ENCODE measurements at regions not wholly inside any gene's neighbourhood (a gene's known extent, or its start where the extent isn't known, plus 50 kb on each side); places are given as distances from the start of the nearest gene placed in this dataset.

DNA sequence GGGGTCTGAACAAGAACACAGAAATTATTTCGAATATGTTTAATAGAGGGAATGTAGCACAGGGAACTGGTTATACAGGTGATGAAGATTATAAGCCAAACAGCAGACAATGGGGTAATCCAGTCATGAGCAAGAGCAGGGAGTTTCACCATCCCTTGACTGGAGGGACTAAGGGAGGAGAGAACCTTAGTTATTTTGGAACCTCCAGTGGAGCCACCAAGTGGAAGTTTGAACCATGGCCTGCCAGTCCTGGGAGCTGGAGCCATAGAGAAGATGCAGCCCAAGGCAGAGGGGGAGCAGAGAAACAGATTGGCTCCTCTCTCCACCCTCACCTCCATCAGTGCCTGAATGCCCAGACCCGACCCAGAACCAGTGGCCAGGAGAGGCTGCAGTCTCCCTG, 264.6 kb upstream of the RASGEF1B start (continued):
- TF ChIP-seq, protein P1, sequence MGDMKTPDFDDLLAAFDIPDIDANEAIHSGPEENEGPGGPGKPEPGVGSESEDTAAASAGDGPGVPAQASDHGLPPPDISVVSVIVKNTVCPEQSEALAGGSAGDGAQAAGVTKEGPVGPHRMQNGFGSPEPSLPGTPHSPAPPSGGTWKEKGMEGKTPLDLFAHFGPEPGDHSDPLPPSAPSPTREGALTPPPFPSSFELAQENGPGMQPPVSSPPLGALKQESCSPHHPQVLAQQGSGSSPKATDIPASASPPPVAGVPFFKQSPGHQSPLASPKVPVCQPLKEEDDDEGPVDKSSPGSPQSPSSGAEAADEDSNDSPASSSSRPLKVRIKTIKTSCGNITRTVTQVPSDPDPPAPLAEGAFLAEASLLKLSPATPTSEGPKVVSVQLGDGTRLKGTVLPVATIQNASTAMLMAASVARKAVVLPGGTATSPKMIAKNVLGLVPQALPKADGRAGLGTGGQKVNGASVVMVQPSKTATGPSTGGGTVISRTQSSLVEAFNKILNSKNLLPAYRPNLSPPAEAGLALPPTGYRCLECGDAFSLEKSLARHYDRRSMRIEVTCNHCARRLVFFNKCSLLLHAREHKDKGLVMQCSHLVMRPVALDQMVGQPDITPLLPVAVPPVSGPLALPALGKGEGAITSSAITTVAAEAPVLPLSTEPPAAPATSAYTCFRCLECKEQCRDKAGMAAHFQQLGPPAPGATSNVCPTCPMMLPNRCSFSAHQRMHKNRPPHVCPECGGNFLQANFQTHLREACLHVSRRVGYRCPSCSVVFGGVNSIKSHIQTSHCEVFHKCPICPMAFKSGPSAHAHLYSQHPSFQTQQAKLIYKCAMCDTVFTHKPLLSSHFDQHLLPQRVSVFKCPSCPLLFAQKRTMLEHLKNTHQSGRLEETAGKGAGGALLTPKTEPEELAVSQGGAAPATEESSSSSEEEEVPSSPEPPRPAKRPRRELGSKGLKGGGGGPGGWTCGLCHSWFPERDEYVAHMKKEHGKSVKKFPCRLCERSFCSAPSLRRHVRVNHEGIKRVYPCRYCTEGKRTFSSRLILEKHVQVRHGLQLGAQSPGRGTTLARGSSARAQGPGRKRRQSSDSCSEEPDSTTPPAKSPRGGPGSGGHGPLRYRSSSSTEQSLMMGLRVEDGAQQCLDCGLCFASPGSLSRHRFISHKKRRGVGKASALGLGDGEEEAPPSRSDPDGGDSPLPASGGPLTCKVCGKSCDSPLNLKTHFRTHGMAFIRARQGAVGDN (IDR thresholded peaks at IDR 0.05): no peak
- TF ChIP-seq HDAC2 (IDR thresholded peaks at IDR 0.05) (no peak), POU2F2 (IDR thresholded peaks at IDR 0.05; ENCODE audit: borderline replicate concordance, low read depth, low read length) (no peak), TCF3 (IDR thresholded peaks at IDR 0.05; ENCODE audit: borderline replicate concordance, insufficient read depth, low read depth, low read length) (no peak), TBL1XR1 (IDR thresholded peaks at IDR 0.05; ENCODE audit: low read depth, low read length) (no peak)
- TF ChIP-seq, protein P2, sequence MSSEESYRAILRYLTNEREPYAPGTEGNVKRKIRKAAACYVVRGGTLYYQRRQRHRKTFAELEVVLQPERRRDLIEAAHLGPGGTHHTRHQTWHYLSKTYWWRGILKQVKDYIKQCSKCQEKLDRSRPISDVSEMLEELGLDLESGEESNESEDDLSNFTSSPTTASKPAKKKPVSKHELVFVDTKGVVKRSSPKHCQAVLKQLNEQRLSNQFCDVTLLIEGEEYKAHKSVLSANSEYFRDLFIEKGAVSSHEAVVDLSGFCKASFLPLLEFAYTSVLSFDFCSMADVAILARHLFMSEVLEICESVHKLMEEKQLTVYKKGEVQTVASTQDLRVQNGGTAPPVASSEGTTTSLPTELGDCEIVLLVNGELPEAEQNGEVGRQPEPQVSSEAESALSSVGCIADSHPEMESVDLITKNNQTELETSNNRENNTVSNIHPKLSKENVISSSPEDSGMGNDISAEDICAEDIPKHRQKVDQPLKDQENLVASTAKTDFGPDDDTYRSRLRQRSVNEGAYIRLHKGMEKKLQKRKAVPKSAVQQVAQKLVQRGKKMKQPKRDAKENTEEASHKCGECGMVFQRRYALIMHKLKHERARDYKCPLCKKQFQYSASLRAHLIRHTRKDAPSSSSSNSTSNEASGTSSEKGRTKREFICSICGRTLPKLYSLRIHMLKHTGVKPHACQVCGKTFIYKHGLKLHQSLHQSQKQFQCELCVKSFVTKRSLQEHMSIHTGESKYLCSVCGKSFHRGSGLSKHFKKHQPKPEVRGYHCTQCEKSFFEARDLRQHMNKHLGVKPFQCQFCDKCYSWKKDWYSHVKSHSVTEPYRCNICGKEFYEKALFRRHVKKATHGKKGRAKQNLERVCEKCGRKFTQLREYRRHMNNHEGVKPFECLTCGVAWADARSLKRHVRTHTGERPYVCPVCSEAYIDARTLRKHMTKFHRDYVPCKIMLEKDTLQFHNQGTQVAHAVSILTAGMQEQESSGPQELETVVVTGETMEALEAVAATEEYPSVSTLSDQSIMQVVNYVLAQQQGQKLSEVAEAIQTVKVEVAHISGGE (CRISPR knock-in tag; IDR thresholded peaks at IDR 0.05): no peak

DNA sequence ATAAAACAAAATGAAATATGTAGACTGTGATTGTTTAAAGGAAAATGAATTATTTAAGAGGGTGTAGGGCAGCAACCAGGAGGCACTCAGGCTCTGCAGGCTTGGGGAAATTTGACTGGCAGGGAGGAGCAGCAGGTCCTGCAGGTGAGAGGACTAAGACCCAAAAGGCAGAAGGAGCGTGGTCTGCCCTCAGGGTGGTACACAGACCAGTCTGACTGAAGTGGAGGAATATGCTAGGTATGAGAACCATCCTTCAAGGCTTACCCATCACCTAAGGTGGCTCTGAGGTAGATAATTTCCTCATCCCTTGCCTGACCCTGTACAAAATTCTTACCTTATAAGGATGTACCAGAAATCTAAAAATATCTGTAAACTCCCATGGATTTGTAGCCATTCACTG, 261.3 kb upstream of the RASGEF1B start:
- no peak overlapping the region for H3K9ac ChIP-seq (ENCODE audit: control insufficient read depth, insufficient read depth, low read length)
- no TSS peak for BruUV-seq (replicated peaks)
- H3K9me3 ChIP-seq (replicated peaks; ENCODE audit: control insufficient read depth, insufficient read depth, low read length): no peaks in the 10 kb centered on the region
- H3K79me2 ChIP-seq (ENCODE audit: control insufficient read depth, insufficient read depth, low read length): no peaks in the 10 kb centered on the region
- no peaks in the 10 kb centered on the region for H3K4me1 ChIP-seq (ENCODE audit: control insufficient read depth, insufficient read depth, low read length)
- H3K36me3 ChIP-seq (ENCODE audit: control insufficient read depth in 2 of 2, insufficient read depth in 2 of 2, low read length in 1 of 2): no peaks in the 10 kb centered on the region
- intact Hi-C loops (cut with micrococcal nuclease; ENCODE audit: unreplicated experiment): no loop called here
- in situ Hi-C loops (cut with MboI): no loop called here
- H3K4me2 ChIP-seq (ENCODE audit: control insufficient read depth, insufficient read depth): no peak overlapping the region
- H2AFZ ChIP-seq (ENCODE audit: control insufficient read depth, low read depth, low read length): no peak overlapping the region
- no peak for DNase-seq (ENCODE audit: low read depth, low spot score)
- no peak for FAIRE-seq
- ATAC-seq: no peak
- SMC1A ChIA-PET (ENCODE audit: uncharacterized antibody, unreplicated experiment): no interaction called here
- 0% methylated on average over 1 of the region's 1 CpG for WGBS (ENCODE audit: insufficient coverage, insufficient replicate concordance, low lambda C conversion rate, missing lambda C conversion rate)
- CTCF ChIA-PET: no interaction called here
- RAD21 ChIA-PET (ENCODE audit: unreplicated experiment): no interaction called here
- H3K27ac ChIP-seq (ENCODE audit: control insufficient read depth, insufficient read depth): no peak overlapping the region
- POLR2A ChIA-PET: no interaction called here
- H3K4me3 ChIP-seq: no peak overlapping the region
- H3K27me3 ChIP-seq (replicated peaks in 1 of 2; ENCODE audit: control insufficient read depth in 2 of 2, insufficient read depth in 2 of 2, low read length in 1 of 2): no peaks in the 10 kb centered on the region
- no peaks in the 10 kb centered on the region for H4K20me1 ChIP-seq (ENCODE audit: control insufficient read depth, insufficient read depth)
- TF ChIP-seq JUNB (IDR thresholded peaks at IDR 0.05) (no peak), ETV6 (conservative IDR thresholded peaks at IDR 0.05 in 1 of 2, IDR thresholded peaks at IDR 0.05 in 1 of 2; ENCODE audit: borderline replicate concordance in 1 of 2, low read depth in 1 of 2) (no peak), HCFC1 (IDR thresholded peaks at IDR 0.05; ENCODE audit: low read length) (no peak), SUZ12 (IDR thresholded peaks at IDR 0.05; ENCODE audit: unreplicated experiment) (no peak), SPI1 (IDR thresholded peaks at IDR 0.05; ENCODE audit: borderline replicate concordance, insufficient read depth, low read depth, low read length) (no peak), NBN (IDR thresholded peaks at IDR 0.05) (no peak), STAT3 (IDR thresholded peaks at IDR 0.05; ENCODE audit: low read depth, low read length) (no peak), NFYA (IDR thresholded peaks at IDR 0.05; ENCODE audit: borderline replicate concordance, low read depth, low read length) (no peak), ZNF274 (IDR thresholded peaks at IDR 0.05; ENCODE audit: insufficient read depth, insufficient read length) (no peak)
- TF ChIP-seq, protein P3, sequence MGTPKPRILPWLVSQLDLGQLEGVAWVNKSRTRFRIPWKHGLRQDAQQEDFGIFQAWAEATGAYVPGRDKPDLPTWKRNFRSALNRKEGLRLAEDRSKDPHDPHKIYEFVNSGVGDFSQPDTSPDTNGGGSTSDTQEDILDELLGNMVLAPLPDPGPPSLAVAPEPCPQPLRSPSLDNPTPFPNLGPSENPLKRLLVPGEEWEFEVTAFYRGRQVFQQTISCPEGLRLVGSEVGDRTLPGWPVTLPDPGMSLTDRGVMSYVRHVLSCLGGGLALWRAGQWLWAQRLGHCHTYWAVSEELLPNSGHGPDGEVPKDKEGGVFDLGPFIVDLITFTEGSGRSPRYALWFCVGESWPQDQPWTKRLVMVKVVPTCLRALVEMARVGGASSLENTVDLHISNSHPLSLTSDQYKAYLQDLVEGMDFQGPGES (IDR thresholded peaks at IDR 0.05): no peak

Data from GM12878 (cell line).